ENCODE measurements at regions not wholly inside any gene's neighbourhood (a gene's known extent, or its start where the extent isn't known, plus 50 kb on each side); places are given as distances from the start of the nearest gene placed in this dataset.

DNA sequence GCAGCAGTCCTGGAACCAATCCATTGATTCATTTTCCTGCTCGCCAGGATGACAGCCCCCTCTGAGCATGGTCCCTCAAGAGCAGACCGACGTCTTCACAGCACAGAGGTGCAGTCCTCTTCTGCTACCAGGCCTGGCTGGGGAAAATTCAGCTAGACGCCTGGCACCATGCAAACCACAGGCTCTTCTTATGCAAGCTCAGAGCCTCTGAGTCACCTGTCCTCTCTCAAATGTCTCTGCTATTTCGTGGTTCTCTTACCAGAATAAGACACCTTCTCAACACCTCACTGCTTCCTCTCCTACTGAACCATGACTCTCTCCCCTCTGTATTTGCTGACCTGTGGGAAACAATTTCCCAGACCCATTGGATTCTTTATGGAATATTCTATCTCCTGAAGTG, 79.8 kb upstream of the CYRIA start:
- no peaks in the 10 kb centered on the region for H3K9me3 Mint-ChIP-seq
- peaks cover 14% of the 10 kb centered on the region for H3K27me3 ChIP-seq (ENCODE audit: control insufficient read depth, insufficient read depth, low read length, poor library complexity, severe bottlenecking)
- TF ChIP-seq, protein P1, sequence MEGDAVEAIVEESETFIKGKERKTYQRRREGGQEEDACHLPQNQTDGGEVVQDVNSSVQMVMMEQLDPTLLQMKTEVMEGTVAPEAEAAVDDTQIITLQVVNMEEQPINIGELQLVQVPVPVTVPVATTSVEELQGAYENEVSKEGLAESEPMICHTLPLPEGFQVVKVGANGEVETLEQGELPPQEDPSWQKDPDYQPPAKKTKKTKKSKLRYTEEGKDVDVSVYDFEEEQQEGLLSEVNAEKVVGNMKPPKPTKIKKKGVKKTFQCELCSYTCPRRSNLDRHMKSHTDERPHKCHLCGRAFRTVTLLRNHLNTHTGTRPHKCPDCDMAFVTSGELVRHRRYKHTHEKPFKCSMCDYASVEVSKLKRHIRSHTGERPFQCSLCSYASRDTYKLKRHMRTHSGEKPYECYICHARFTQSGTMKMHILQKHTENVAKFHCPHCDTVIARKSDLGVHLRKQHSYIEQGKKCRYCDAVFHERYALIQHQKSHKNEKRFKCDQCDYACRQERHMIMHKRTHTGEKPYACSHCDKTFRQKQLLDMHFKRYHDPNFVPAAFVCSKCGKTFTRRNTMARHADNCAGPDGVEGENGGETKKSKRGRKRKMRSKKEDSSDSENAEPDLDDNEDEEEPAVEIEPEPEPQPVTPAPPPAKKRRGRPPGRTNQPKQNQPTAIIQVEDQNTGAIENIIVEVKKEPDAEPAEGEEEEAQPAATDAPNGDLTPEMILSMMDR (conservative IDR thresholded peaks at IDR 0.05): no peak
- no peak overlapping the region for H3K4me3 Mint-ChIP-seq
- peaks cover 15% of the 10 kb centered on the region for H3K4me1 Mint-ChIP-seq
- no peak overlapping the region for H3K9ac ChIP-seq (ENCODE audit: extremely low read depth, low read length, poor library complexity, severe bottlenecking)
- H3K27ac Mint-ChIP-seq: no peak overlapping the region
- WGBS, 2 experiments (ENCODE audit: insufficient coverage in 1 of 2, insufficient read length in 1 of 2): 91% methylated on average over 5 of the region's 5 CpGs
- H3K36me3 ChIP-seq (ENCODE audit: control insufficient read depth, insufficient read depth, low read length): no peaks in the 10 kb centered on the region
- H3K27me3 Mint-ChIP-seq (ENCODE audit: insufficient read depth): peaks cover 19% of the 10 kb centered on the region
- no peak overlapping the region for H3K4me3 ChIP-seq (ENCODE audit: low read length)
- H3K4me1 ChIP-seq (ENCODE audit: control insufficient read depth, insufficient read depth, low read length): no peaks in the 10 kb centered on the region
- no peaks in the 10 kb centered on the region for H3K36me3 Mint-ChIP-seq (ENCODE audit: low read depth)
- no peak for DNase-seq
- no peaks in the 10 kb centered on the region for H3K9me3 ChIP-seq (ENCODE audit: control insufficient read depth, low read length)
- H3K27ac ChIP-seq (ENCODE audit: low read depth, low read length): no peak overlapping the region

DNA sequence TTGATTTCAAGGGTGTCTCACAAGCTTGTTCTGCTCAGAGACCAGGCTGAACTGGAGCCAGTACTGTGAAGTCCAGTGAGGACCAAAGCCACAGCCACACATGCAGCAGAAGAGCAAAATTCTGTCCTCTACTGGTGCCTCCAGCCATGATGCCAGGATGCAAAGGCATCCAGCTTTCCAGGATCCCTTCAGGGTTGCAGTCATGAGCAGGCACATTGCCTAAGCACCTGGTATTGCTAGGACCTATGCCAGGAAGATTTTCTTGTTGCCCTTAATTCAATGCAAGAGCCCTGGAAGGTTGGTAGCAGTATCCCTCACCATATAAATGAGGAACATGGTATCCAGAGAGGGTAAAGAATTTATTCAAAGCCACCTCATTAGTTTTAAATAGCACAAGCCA, 78.9 kb upstream of the CYRIA start:
- peaks cover 14% of the 10 kb centered on the region for H3K27me3 Mint-ChIP-seq (ENCODE audit: insufficient read depth)
- peaks cover 16% of the 10 kb centered on the region for H3K4me1 Mint-ChIP-seq
- no peak overlapping the region for H3K4me3 ChIP-seq (ENCODE audit: low read length)
- no peaks in the 10 kb centered on the region for H3K36me3 Mint-ChIP-seq (ENCODE audit: low read depth)
- TF ChIP-seq, protein P1 (conservative IDR thresholded peaks at IDR 0.05): no peak
- no peak overlapping the region for H3K4me3 Mint-ChIP-seq
- H3K27me3 ChIP-seq (ENCODE audit: control insufficient read depth, insufficient read depth, low read length, poor library complexity, severe bottlenecking): peaks cover 14% of the 10 kb centered on the region
- H3K27ac Mint-ChIP-seq: no peak overlapping the region
- no peaks in the 10 kb centered on the region for H3K9me3 Mint-ChIP-seq
- DNase-seq: no peak
- H3K4me1 ChIP-seq (ENCODE audit: control insufficient read depth, insufficient read depth, low read length): no peaks in the 10 kb centered on the region
- H3K9ac ChIP-seq (ENCODE audit: extremely low read depth, low read length, poor library complexity, severe bottlenecking): no peak overlapping the region
- no peaks in the 10 kb centered on the region for H3K36me3 ChIP-seq (ENCODE audit: control insufficient read depth, insufficient read depth, low read length)
- no peaks in the 10 kb centered on the region for H3K9me3 ChIP-seq (ENCODE audit: control insufficient read depth, low read length)
- no peak overlapping the region for H3K27ac ChIP-seq (ENCODE audit: low read depth, low read length)

DNA sequence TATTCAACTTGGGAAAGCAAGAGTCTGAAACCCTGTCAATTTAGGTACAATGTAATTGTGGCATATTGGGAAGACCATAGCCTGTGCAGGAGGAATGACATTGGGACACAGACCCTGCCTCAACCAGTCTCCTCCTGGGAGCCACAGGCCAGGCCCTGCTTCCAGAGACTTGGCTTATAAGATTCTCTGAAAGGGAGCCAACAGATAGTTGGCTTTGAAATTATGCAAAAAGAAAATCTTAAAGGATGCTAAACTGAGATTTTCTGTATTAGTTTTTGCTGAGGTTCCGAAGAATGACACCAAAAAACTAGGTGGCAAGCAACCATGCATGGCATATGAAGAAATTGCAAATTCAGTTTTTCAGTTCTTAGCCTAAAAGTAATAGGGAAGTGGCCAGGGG, 76.4 kb upstream of the CYRIA start:
- H3K9me3 ChIP-seq (ENCODE audit: control insufficient read depth, low read length): no peaks in the 10 kb centered on the region
- TF ChIP-seq, protein P1 (conservative IDR thresholded peaks at IDR 0.05): no peak
- DNase-seq: no peak
- no peaks in the 10 kb centered on the region for H3K36me3 ChIP-seq (ENCODE audit: control insufficient read depth, insufficient read depth, low read length)
- no peak overlapping the region for H3K27ac Mint-ChIP-seq
- H3K9ac ChIP-seq (ENCODE audit: extremely low read depth, low read length, poor library complexity, severe bottlenecking): no peak overlapping the region
- no peaks in the 10 kb centered on the region for H3K9me3 Mint-ChIP-seq
- H3K4me3 ChIP-seq (ENCODE audit: low read length): no peak overlapping the region
- peaks cover 5% of the 10 kb centered on the region for H3K4me1 ChIP-seq (ENCODE audit: control insufficient read depth, insufficient read depth, low read length)
- peaks cover 20% of the 10 kb centered on the region for H3K4me1 Mint-ChIP-seq
- H3K27ac ChIP-seq (ENCODE audit: low read depth, low read length): no peak overlapping the region
- no peak overlapping the region for H3K4me3 Mint-ChIP-seq
- H3K36me3 Mint-ChIP-seq (ENCODE audit: low read depth): no peaks in the 10 kb centered on the region
- H3K27me3 ChIP-seq (ENCODE audit: control insufficient read depth, insufficient read depth, low read length, poor library complexity, severe bottlenecking): peaks cover 14% of the 10 kb centered on the region
- peaks cover 14% of the 10 kb centered on the region for H3K27me3 Mint-ChIP-seq (ENCODE audit: insufficient read depth)
- WGBS, 2 experiments (ENCODE audit: insufficient coverage in 1 of 2, insufficient read length in 1 of 2): 89 to 100% methylated on average over 1 of the region's 1 CpG

Measured in endodermal cell (in vitro differentiated cells).